NT2/D1 (cell line): ENCODE measurements at regions not wholly inside any gene's neighbourhood (a gene's known extent, or its start where the extent isn't known, plus 50 kb on each side); places are given as distances from the start of the nearest gene placed in this dataset.

Experiments
- DNase-seq: peaks from one replicate; pipeline ENCODE4 v3.0.0-alpha.2; 2011; ENCODE audit warnings: low read depth, low spot score
- H3K27me3 ChIP-seq: 2 replicates; pipeline ENCODE4 v1.6.0; 2011; ENCODE audit warnings: mild to moderate bottlenecking; ENCODE audit not compliant: insufficient read length, insufficient read depth
- H3K36me3 ChIP-seq: 2 replicates; pipeline ENCODE4 v1.6.1; 2011; ENCODE audit warnings: mild to moderate bottlenecking, low read length, mixed read lengths; ENCODE audit not compliant: insufficient read depth, insufficient read length
- H3K4me1 ChIP-seq: 2 replicates; pipeline ENCODE4 v1.5.1; 2011; ENCODE audit not compliant: insufficient read depth, insufficient read length
- H3K4me3 ChIP-seq: 2 replicates; pipeline ENCODE4 v1.5.1; 2011; ENCODE audit warnings: low read depth; ENCODE audit not compliant: insufficient read length
- H3K9ac ChIP-seq: 2 replicates; pipeline ENCODE4 v1.6.0; 2011; ENCODE audit warnings: low read depth; ENCODE audit not compliant: insufficient read length
- H3K9me3 ChIP-seq: 2 replicates; pipeline ENCODE4 v1.5.1; 2011; ENCODE audit warnings: mild to moderate bottlenecking, low read length; ENCODE audit not compliant: insufficient read depth
- SUZ12 ChIP-seq: IDR thresholded peaks from 2 replicates; pipeline ENCODE4 v1.6.1; 2011; ENCODE audit not compliant: insufficient read length, insufficient read depth; ENCODE audit errors: extremely low read depth
- YY1 ChIP-seq: IDR thresholded peaks from 2 replicates; pipeline ENCODE4 v1.6.1; 2011; ENCODE audit not compliant: insufficient read length, insufficient read depth
- ZNF274 ChIP-seq: IDR thresholded peaks from 2 replicates; pipeline ENCODE4 v1.6.1; 2011; ENCODE audit warnings: mild to moderate bottlenecking, low read depth, low read length

GRCh38 chr5:69032009-69032408 lies 61.8 kb upstream of the SLC30A5 start:
- Histone ChIP-seq H3K36me3 (no peaks in the 10 kb centered on the region), H3K9ac (no peak overlapping the region), H3K4me1 (no peaks in the 10 kb centered on the region), H3K9me3 (no peaks in the 10 kb centered on the region), H3K4me3 (no peak overlapping the region), H3K27me3 (no peaks in the 10 kb centered on the region)
- TF ChIP-seq ZNF274 (no peak), SUZ12 (no peak), YY1 (no peak)
- no peak for DNase-seq

GRCh38 chr5:69033690-69034089 lies 60.1 kb upstream of the SLC30A5 start:
- no peaks in the 10 kb centered on the region for H3K36me3 ChIP-seq
- no peak overlapping the region for H3K9ac ChIP-seq
- no peaks in the 10 kb centered on the region for H3K4me1 ChIP-seq
- H3K4me3 ChIP-seq = no peak overlapping the region
- no peak for TF ChIP-seq ZNF274
- no peak for TF ChIP-seq SUZ12
- no peak for TF ChIP-seq YY1
- no peak for DNase-seq
- H3K9me3 ChIP-seq = no peaks in the 10 kb centered on the region
- no peaks in the 10 kb centered on the region for H3K27me3 ChIP-seq

GRCh38 chr5:69034898-69035297 lies 58.9 kb upstream of the SLC30A5 start:
- TF ChIP-seq YY1 (no peak), SUZ12 (no peak), ZNF274 (no peak)
- H3K9me3 ChIP-seq = no peaks in the 10 kb centered on the region
- H3K9ac ChIP-seq = no peak overlapping the region
- H3K4me1 ChIP-seq = no peaks in the 10 kb centered on the region
- no peak for DNase-seq
- no peaks in the 10 kb centered on the region for H3K27me3 ChIP-seq
- no peaks in the 10 kb centered on the region for H3K36me3 ChIP-seq
- H3K4me3 ChIP-seq = no peak overlapping the region

- Histone ChIP-seq H3K9me3 (no peaks in the 10 kb centered on the region), H3K9ac (no peak overlapping the region), H3K4me1 (no peaks in the 10 kb centered on the region), H3K36me3 (no peaks in the 10 kb centered on the region), H3K4me3 (no peak overlapping the region), H3K27me3 (no peaks in the 10 kb centered on the region)
- no peak for TF ChIP-seq ZNF274
- TF ChIP-seq SUZ12 = no peak
- no peak for TF ChIP-seq YY1
- no peak for DNase-seq
These were observed 58.1 kb upstream of the SLC30A5 start for GRCh38 chr5:69035665-69036064.

GRCh38 chr5:69038539-69038938 lies 55.3 kb upstream of the SLC30A5 start:
- H3K9me3 ChIP-seq = no peaks in the 10 kb centered on the region
- no peak for TF ChIP-seq YY1
- TF ChIP-seq ZNF274 = no peak
- TF ChIP-seq SUZ12 = no peak
- no peak for DNase-seq
- H3K9ac ChIP-seq = no peak overlapping the region
- no peak overlapping the region for H3K4me3 ChIP-seq
- no peaks in the 10 kb centered on the region for H3K4me1 ChIP-seq
- H3K36me3 ChIP-seq = no peaks in the 10 kb centered on the region
- H3K27me3 ChIP-seq = no peaks in the 10 kb centered on the region

GRCh38 chr5:69039829-69040228 lies 54.0 kb upstream of the SLC30A5 start:
- Histone ChIP-seq H3K4me3 (no peak overlapping the region), H3K27me3 (no peaks in the 10 kb centered on the region), H3K9ac (no peak overlapping the region), H3K36me3 (no peaks in the 10 kb centered on the region), H3K9me3 (no peaks in the 10 kb centered on the region), H3K4me1 (no peaks in the 10 kb centered on the region)
- no peak for DNase-seq
- TF ChIP-seq SUZ12 (no peak), ZNF274 (no peak)

GRCh38 chr5:69042500-69042899 lies 51.3 kb upstream of the SLC30A5 start:
- Histone ChIP-seq H3K9ac (no peak overlapping the region), H3K9me3 (no peaks in the 10 kb centered on the region), H3K4me3 (no peak overlapping the region)

GRCh38 chr5:69042915-69043654 lies 50.7 kb upstream of the SLC30A5 start:
- Histone ChIP-seq H3K4me3 (no peak overlapping the region), H3K9me3 (no peaks in the 10 kb centered on the region), H3K36me3 (no peaks in the 10 kb centered on the region), H3K9ac (no peak overlapping the region), H3K27me3 (no peaks in the 10 kb centered on the region), H3K4me1 (no peaks in the 10 kb centered on the region)
- TF ChIP-seq ZNF274 = no peak
- TF ChIP-seq SUZ12 = no peak
- TF ChIP-seq YY1 = peak; percentile 27
- DNase-seq = peak; percentile 74

More at GRCh38 chr5:69042500-69042899, 51.3 kb upstream of the SLC30A5 start:
- no peaks in the 10 kb centered on the region for H3K36me3 ChIP-seq
- no peaks in the 10 kb centered on the region for H3K27me3 ChIP-seq
- no peaks in the 10 kb centered on the region for H3K4me1 ChIP-seq
- DNase-seq = no peak
- TF ChIP-seq ZNF274 (no peak), YY1 (no peak), SUZ12 (no peak)
